Left colon (tissue), 2 donors: ENCODE measurements at regions not wholly inside any gene's neighbourhood (a gene's known extent, or its start where the extent isn't known, plus 50 kb on each side); places are given as distances from the start of the nearest gene placed in this dataset.

Experiments used
- ATAC-seq: fragments of 200-7000 bp; cut with Tn5 transposase; one replicate; pipeline ENCODE4 v1.9.1; 2020; ENCODE audit warnings: mild to moderate bottlenecking, moderate library complexity
- DNase-seq, 2 donors: peaks; one replicate each; pipeline ENCODE4 v3.0.0-alpha.2; 2020
- intact Hi-C, 2 donors: fragments of 100-400 bp; cut with DNase I in 1 of 2; cut with micrococcal nuclease in 1 of 2; formaldehyde crosslinking; loops; one replicate each; pipeline versions ENCODE4 v1.11.2 to v1.14.0; 2022; cut with DNase I, micrococcal nuclease
- donor health status: DM: no; HTN: no; CAD: no.
- donor health status: DM: yes; HTN: yes; CAD: no.

GRCh38 chr1:58884706-58885661 is 101.1 kb upstream of the JUN start:
- intact Hi-C loops, result no loop called here
- DNase-seq, result peak; percentile 74 to 88
- peak; percentile 80 for ATAC-seq

GRCh38 chr1:58885998-58886397 is 102.2 kb upstream of the JUN start:
- intact Hi-C loops, result no loop called here
- no peak for ATAC-seq
- no peak for DNase-seq

GRCh38 chr1:58886611-58887010 is 102.8 kb upstream of the JUN start:
- DNase-seq (no peak), ATAC-seq (no peak)
- intact Hi-C loops, result no loop called here

- ATAC-seq, result no peak
- no peak for DNase-seq
- intact Hi-C loops, result no loop called here
Measured at GRCh38 chr1:58887059-58887458, 103.2 kb upstream of the JUN start.

GRCh38 chr1:58888833-58889232 is 105.0 kb upstream of the JUN start:
- intact Hi-C loops, result no loop called here
- ATAC-seq, result no peak
- no peak for DNase-seq

GRCh38 chr1:58890113-58890512 is 106.3 kb upstream of the JUN start:
- intact Hi-C loops, result loop anchor here in 1 of 2 donors (10.0 kb wide), 1 partner anchor 105 kb away; the partner anchor contains the start of gene JUN
- no peak for ATAC-seq
- DNase-seq, result no peak

GRCh38 chr1:58890609-58891008 is 106.8 kb upstream of the JUN start:
- no peak for DNase-seq
- no peak for ATAC-seq
- intact Hi-C loops, result loop anchor here in 1 of 2 donors (10.0 kb wide), 1 partner anchor 106 kb away; the partner anchor contains the start of gene JUN

GRCh38 chr1:58891347-58891746 is 107.5 kb upstream of the JUN start:
- no peak for ATAC-seq
- DNase-seq, result no peak
- intact Hi-C loops, result loop anchor here in 1 of 2 donors (10.0 kb wide), 1 partner anchor 107 kb away; the partner anchor contains the start of gene JUN

GRCh38 chr1:58893257-58893869 is 109.5 kb upstream of the JUN start:
- intact Hi-C loops, result loop anchor here in 1 of 2 donors (10.0 kb wide), 1 partner anchor 109 kb away; the partner anchor contains the start of gene JUN
- DNase-seq (peak; percentile 81 to 85), ATAC-seq (peak; percentile 64)

- no peak for ATAC-seq
- intact Hi-C loops, result loop anchor here in 1 of 2 donors (10.0 kb wide), 1 partner anchor 110 kb away; the partner anchor contains the start of gene JUN
- no peak for DNase-seq
Measured at GRCh38 chr1:58895082-58895481, 111.2 kb upstream of the JUN start.

- intact Hi-C loops, result loop anchor here in 1 of 2 donors (10.0 kb wide), 1 partner anchor 111 kb away; the partner anchor contains the start of gene JUN
- ATAC-seq (no peak), DNase-seq (no peak)
Measured at GRCh38 chr1:58895559-58896145, 111.8 kb upstream of the JUN start.

GRCh38 chr1:58896246-58897183 is 112.7 kb upstream of the JUN start:
- intact Hi-C loops, result loop anchor here in 1 of 2 donors (10.0 kb wide), 1 partner anchor 112 kb away; the partner anchor contains the start of gene JUN
- ATAC-seq (peak; percentile 81), DNase-seq (peak; percentile 84 to 92)

GRCh38 chr1:58898739-58899586 is 115.1 kb upstream of the JUN start:
- DNase-seq (peak; percentile 57 to 76), ATAC-seq (peak; percentile 22)
- intact Hi-C loops, result loop anchor here in 1 of 2 donors (10.0 kb wide), 1 partner anchor 114 kb away; the partner anchor contains the start of gene JUN

- peak; percentile 41 for ATAC-seq
- intact Hi-C loops, result loop anchor here in 1 of 2 donors (10.0 kb wide), 1 partner anchor 115 kb away; the partner anchor contains the start of gene JUN
- DNase-seq, result no peak
Measured at GRCh38 chr1:58899587-58900271, 115.9 kb upstream of the JUN start.

GRCh38 chr1:58900396-58900795 is 116.5 kb upstream of the JUN start:
- no peak for ATAC-seq
- intact Hi-C loops, result no loop called here
- no peak for DNase-seq

GRCh38 chr1:58901008-58901407 is 117.2 kb upstream of the JUN start:
- intact Hi-C loops, result no loop called here
- ATAC-seq, result no peak

More at GRCh38 chr1:58901008-58901407, 117.2 kb upstream of the JUN start:
- no peak for DNase-seq
